Muscle of back (tissue), 3 donors: ENCODE measurements at regions not wholly inside any gene's neighbourhood (a gene's known extent, or its start where the extent isn't known, plus 50 kb on each side); places are given as distances from the start of the nearest gene placed in this dataset.

Experiments used
- DNase-seq, 3 donors: peaks; one replicate each; pipeline versions ENCODE4 v3.0.0 to v3.0.0-alpha.2; 2013

- DNase-seq, result no peak
These were observed 225.8 kb upstream of the CIBAR2 start for GRCh38 chr16:85337910-85338637.

- no peak for DNase-seq
These were observed 226.3 kb upstream of the CIBAR2 start for GRCh38 chr16:85338638-85338982.

GRCh38 chr16:85338989-85339685, 226.9 kb upstream of the CIBAR2 start:
- no peak for DNase-seq

DNA sequence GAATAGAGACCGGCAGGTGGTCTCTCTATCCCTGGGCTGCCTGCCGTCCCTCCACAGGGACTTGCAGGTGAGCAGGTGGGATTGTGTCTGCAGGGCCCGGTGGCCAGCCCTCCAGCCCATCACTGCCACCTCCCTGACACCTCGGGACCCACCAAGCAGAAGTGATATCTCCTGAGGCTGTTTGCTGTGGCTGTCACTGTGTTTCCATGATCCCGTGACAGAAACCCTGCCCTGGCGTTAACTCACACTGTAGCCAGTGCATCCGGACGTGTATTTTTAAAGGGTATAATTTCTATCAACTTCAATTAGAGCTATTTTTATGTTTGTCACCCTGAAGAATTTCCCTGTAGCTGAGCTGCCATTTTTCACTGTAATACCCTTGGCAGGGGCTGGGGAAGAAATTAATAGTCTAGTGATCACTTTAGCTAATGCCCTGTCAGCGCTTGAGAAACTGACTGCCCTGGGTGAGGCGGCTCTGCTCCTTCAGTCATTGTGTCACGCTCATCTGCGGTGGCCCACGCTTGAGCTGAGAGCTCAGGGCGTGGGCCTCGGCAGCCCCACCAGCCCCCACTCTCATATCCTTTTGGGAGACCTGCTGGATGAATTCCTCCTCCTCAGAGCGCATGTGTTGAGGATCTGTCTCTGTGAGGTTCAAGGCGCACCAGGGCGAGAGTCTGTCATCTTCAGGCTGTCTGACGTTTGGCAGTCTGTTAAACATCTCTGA, 229.9 kb upstream of the CIBAR2 start:
- no peak for DNase-seq

DNA sequence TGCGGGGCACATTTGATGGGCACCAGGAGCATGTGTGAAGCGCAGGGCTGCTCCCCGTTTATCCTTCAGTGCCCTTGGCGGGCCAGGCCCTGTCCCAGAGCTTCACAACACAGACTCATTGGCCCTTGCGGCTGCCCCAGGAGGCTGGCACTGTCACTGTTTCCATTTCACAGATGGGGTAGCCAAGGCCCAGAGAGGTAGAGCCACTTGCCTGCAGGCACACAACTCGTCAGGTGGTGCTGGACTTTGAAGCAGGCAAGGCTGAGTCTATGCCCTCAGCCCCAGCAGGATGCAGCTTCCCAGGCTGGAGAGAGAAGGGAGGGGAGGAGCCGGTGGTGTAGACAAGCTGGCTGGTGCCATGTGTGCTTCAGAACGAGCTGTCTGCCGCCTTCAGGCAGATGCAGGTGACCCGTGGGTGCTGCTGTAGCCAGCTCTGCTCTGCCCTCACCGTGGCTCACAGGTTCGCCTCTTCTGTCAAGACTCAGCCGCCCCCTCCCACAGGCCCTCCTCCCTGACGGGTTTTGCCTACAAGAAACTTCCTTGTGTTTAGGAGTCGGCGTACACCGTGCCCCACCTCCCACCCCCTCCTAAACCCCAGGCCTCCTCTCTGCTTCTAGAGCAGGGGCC, 232.3 kb upstream of the CIBAR2 start:
- DNase-seq, result no peak

DNA sequence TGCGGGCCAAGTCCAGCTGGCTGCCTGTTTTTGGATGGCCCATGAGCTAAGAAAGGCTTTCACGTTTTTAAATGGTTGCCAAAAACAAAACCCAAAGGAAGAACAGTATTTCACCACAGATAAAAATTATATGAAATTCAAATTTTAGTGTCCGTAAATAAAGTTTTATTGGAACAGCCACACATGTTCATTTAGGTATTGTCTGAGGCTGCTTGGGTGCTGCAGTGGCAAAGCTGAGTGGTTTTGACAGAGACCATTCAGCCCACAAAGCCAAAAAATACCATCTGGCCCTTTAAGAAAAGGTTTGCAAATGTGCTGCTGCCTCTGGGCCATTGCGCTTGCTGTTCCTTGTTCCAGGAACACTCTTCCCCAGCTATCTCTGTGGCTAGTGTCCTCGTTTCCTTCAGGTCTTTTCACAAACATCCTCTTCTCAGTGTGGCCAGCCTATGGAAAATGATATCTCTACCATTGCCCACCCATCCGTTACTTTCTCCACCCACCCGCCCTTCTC, 232.9 kb upstream of the CIBAR2 start:
- no peak for DNase-seq

GRCh38 chr16:85346404-85347212, 234.3 kb upstream of the CIBAR2 start:
- DNase-seq, result no peak

- DNase-seq, result no peak
These were observed 234.9 kb upstream of the CIBAR2 start for GRCh38 chr16:85347213-85347591.

DNA sequence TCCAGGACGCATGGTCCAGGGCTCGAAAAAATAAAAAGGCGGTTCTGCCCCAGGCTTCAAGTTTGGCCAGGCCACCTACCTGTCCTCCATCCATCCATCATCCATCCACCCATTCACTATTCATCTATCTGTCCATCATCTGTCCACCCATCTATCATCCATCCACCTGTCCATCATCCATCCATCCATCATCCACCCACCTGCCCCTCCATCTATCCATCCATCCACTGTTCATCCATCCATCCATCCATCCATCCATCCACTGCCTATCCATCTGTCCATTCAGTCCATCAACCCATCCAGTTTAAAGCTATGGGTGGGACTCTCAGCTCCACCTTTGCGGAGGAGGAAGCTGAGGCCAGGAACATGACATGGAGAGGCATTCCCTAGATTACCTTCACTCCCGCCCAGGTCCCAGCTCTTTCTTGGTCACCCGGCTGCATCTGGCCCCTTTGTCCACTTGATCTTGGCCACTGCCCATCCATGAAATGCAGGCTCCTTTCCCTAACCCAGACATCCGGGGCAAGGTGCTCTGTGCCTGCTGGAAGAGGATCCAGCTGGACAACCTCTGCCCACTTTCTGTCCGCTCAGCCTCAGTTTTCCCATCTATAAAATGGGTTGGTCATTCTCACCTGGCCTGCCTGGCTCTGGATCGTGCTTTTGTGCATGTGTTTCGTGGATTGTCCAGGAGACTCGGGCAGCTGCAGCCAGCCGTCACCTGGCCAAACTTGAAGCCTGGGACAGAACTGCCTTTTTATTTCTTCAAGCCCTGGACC, 236.0 kb upstream of the CIBAR2 start:
- DNase-seq, result no peak

DNA sequence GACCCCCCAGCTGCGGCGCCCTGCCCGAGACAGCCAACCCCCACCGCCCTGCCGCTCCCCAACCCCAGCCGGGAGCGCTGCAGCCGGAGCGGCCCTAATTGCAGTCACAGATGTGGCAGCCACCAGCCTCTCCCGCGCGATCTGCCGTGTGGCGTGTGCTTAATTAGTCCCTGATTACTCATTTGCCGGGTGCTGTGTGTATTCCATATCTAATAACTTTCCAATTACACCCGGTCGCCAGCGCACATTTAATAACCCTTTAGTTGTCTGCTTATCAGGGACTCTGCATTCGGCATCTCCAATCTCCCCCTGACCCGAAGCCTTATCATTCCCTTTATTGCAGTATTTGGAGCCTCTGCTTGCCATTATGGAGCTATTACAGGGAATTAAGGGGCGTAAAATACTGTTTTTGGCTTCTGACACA, 236.7 kb upstream of the CIBAR2 start:
- DNase-seq, result no peak

- DNase-seq, result no peak
These were observed 237.3 kb upstream of the CIBAR2 start for GRCh38 chr16:85349365-85350145.

DNA sequence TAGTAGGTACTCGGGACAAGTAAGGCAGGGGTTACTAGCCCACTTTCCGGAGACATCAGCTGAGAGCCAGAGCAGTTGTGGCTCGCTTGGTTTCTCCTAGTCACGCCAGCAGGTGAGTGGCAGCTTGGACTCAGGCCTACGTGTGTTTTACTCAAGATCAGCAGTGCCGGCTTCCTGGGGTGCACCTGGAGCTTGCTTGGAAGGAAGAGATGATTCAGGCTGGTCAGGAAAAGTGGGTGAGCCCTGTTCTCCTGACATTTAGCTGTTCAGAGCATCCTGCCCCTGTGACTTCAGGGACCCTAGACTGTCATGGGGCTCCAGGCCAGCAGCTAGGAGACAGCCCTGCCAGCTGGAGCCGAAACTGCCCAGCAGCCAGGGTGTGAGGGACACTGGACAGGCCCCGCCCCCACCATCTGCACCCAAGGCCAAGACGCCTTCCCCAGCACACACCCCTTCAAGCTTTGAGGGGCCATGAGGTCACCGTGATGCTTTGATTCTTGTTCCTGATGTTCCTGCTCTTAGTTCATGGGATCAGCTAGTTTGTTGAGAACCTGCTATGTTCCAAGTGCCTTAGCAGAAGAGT, 238.0 kb upstream of the CIBAR2 start:
- no peak for DNase-seq

- peak; percentile 85 to 94 (median 88) for DNase-seq
These were observed 238.7 kb upstream of the CIBAR2 start for GRCh38 chr16:85350973-85351372.

DNA sequence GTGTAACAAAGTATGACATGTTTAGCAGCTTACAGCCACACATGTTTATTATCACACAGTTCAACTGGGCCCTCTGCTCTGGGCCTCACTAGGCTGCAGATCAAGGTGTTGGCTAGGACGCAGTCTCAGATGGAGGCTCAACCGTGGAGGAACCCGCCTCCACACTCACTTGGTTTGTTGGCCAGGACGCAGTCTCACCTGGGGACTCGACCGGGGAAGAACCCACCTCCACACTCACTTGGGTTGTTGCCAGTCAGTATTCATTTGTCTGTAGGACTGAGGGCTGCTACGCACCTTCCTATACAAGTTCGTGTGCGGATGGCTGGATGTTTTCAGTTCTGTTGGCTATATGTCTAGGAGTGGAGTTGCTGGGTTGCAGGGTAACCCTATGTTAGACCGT, 240.7 kb upstream of the CIBAR2 start:
- DNase-seq, result no peak

DNA sequence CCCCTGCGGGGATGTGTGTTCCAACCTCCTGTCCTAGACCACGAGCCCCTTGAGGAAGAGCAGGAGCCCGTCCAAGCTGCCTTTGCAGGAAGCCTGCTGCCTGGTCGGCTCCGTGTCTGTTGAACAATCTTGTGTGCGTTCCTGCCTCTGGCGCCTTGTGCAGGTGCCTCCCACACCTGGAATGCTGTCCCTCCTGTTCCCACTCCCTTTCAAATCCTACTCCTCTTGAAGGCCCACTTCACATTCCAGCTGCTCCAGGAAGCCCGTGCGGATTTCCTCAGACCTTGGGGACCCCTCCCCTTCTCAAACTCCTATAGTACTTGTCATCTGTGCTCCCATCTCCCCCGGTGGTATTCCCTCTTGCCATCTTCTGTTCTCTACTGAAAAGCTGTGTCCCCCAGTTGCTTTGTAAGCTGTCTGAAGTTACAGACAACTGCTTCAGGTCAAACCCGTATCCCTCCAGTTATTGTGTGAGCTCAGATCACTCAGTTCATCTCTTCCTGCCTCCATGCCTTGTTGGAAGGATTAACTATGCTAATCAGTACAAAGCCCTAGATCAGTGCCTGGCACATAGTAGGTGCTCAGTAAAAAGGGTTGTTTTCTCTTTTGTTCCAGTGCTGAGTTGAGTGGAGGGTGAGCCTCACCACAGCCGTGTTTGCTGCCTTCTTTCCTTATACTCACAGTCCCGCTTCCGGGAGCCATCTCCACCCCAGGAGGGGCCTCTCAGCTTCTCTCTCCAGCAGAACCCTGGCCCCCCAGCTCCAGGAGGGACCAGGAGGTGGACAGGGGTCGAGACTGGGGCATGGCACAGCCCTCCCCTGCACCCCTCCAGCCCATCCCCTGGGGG, 241.8 kb upstream of the CIBAR2 start:
- DNase-seq, result peak in 1 of 3 donors; percentile 56

DNA sequence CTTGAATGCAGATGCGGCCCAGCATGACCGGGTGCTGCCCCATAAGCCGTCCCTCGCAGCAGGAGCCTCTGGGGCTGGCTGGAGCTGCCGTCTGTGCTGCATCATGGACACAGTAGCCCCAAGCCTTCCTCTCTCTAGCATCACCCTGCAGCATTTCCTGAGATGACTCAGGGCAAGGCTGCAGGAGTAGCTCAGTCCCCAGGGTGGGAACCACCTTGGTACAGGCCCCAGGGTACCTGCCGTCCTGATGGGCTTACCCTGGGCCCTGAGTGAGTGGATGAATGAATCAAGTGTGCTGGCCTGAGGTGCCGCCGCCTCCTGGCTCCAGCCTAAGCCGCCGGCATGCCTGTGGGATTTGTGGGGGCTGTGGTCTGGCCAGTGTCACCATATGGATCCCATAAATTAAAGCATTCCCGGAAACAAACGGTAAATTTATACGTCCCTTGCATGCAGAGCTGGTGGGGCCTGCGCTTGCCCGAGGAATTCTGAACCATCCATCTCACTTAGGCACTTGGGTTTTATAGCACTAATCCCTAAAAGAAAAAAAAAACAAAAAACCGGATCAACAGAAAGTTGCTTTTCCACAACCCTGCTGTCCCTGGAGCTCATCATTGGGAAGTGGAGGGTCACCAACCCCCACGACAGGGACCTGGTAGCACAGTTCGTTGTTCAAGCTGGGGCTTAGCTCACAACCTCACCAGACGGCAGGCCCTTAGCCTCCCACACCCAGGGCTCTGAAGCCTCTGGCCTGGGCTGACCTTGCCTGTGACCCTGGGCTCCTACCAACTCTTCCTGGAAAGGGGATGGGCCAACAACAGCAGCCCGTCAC, 242.6 kb upstream of the CIBAR2 start:
- DNase-seq, result peak in 1 of 3 donors; percentile 96

DNA sequence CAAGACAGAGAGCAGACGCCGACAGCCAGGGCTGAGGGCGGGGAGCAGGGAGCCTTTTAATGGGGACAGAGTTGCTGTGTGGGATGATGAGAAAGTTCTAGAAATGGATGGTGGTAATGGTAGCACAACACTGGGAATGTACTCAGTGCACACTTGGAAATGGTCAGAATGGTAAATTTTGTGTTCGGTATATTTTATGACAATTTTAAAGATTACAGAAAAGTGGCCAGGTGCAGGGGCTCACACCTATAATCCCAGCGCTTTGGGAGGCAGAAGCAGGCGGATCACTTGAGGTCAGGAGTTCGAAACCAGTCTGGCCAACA, 243.2 kb upstream of the CIBAR2 start:
- no peak for DNase-seq

DNA sequence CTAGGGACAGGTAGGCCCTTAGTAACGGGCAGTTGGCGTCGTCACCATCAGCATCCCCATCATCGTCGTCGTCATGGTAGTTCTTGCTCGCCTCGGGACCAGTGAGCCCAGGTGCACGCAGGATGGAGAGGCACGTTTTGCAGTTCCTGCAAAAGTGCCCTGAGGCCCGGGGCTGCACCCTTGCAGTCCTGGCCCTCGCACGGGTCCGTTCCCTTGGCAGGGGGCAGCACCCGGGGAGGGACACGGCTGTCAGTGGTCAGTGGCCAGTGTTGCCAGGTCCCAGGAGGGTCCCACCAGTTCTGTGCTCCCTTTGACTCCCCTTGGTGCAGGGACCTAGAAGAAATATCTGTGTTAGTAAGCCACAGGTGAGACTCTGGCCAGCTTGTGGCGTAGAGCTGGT, 243.9 kb upstream of the CIBAR2 start:
- no peak for DNase-seq
